ENCODE measurements at regions not wholly inside any gene's neighbourhood (a gene's known extent, or its start where the extent isn't known, plus 50 kb on each side); places are given as distances from the start of the nearest gene placed in this dataset.

GRCh38 chr14:80266930-80267329, 55.6 kb upstream of the DIO2 start:
- WGBS (ENCODE audit: insufficient coverage): 88% methylated on average over 3 of the region's 3 CpGs
- POLR2A ChIA-PET: no interaction called here

GRCh38 chr14:80264702-80265101, 53.4 kb upstream of the DIO2 start:
- no peak overlapping the region for H3K4me3 Mint-ChIP-seq
- Histone ChIP-seq H3K9ac (ENCODE audit: low read length) (no peak overlapping the region), H3K9me3 (ENCODE audit: control extremely low read depth in 1 of 3, control insufficient read depth in 2 of 3, insufficient read depth in 1 of 3, low read length in 2 of 3) (no peaks in the 10 kb centered on the region), H2AFZ (ENCODE audit: insufficient read depth, low read depth, low read length, poor library complexity, severe bottlenecking) (no peak overlapping the region), H3K27me3 (replicated peaks in 1 of 4; ENCODE audit: control extremely low read depth in 1 of 4, control insufficient read depth in 3 of 4, insufficient read depth in 4 of 4, low read length in 3 of 4) (no peaks in the 10 kb centered on the region), H4K20me1 (ENCODE audit: control insufficient read depth, insufficient read depth, low read length, poor library complexity, severe bottlenecking) (no peaks in the 10 kb centered on the region), H3K79me2 (ENCODE audit: control insufficient read depth, insufficient read depth, low read length) (no peaks in the 10 kb centered on the region), H3K4me3 (ENCODE audit: control extremely low read depth in 1 of 5, extremely low read depth in 1 of 5, insufficient read depth in 1 of 5, low read depth in 2 of 5, low read length in 4 of 5) (no peak overlapping the region), H3K36me3 (replicated peaks in 1 of 2; ENCODE audit: control extremely low read depth in 1 of 2, control insufficient read depth in 1 of 2, extremely low read depth in 1 of 2, insufficient read depth in 2 of 2, low read length in 1 of 2) (no peaks in the 10 kb centered on the region), H3K27ac (ENCODE audit: low read length in 2 of 2) (no peak overlapping the region), H3K4me2 (replicated peaks; ENCODE audit: low read depth, low read length, poor library complexity, severe bottlenecking) (no peak overlapping the region), H3K4me1 (ENCODE audit: control insufficient read depth in 2 of 2, insufficient read depth in 2 of 2, low read length in 2 of 2) (no peaks in the 10 kb centered on the region)
- no peaks in the 10 kb centered on the region for H3K9me3 Mint-ChIP-seq (ENCODE audit: insufficient read depth)
- no peaks in the 10 kb centered on the region for H3K4me1 Mint-ChIP-seq
- no peak overlapping the region for H3K27ac Mint-ChIP-seq
- TF ChIP-seq, protein P1, sequence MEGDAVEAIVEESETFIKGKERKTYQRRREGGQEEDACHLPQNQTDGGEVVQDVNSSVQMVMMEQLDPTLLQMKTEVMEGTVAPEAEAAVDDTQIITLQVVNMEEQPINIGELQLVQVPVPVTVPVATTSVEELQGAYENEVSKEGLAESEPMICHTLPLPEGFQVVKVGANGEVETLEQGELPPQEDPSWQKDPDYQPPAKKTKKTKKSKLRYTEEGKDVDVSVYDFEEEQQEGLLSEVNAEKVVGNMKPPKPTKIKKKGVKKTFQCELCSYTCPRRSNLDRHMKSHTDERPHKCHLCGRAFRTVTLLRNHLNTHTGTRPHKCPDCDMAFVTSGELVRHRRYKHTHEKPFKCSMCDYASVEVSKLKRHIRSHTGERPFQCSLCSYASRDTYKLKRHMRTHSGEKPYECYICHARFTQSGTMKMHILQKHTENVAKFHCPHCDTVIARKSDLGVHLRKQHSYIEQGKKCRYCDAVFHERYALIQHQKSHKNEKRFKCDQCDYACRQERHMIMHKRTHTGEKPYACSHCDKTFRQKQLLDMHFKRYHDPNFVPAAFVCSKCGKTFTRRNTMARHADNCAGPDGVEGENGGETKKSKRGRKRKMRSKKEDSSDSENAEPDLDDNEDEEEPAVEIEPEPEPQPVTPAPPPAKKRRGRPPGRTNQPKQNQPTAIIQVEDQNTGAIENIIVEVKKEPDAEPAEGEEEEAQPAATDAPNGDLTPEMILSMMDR (IDR thresholded peaks at IDR 0.05): no peak
- ATAC-seq (ENCODE audit: low read depth): no peak
- ChIA-PET POLR2A (no interaction called here), CTCF (no interaction called here)
- WGBS (ENCODE audit: insufficient coverage): no CpG with 5 or more reads among the region's 3 CpGs
- H3K27me3 Mint-ChIP-seq: no peaks in the 10 kb centered on the region
- intact Hi-C loops (cut with micrococcal nuclease): no loop called here
- DNase-seq: no peak

More at GRCh38 chr14:80266930-80267329, 55.6 kb upstream of the DIO2 start:
- Histone ChIP-seq H3K27me3 (replicated peaks in 1 of 4; ENCODE audit: control extremely low read depth in 1 of 4, control insufficient read depth in 3 of 4, insufficient read depth in 4 of 4, low read length in 3 of 4) (no peaks in the 10 kb centered on the region), H2AFZ (ENCODE audit: insufficient read depth, low read depth, low read length, poor library complexity, severe bottlenecking) (no peak overlapping the region), H3K4me1 (ENCODE audit: control insufficient read depth in 2 of 2, insufficient read depth in 2 of 2, low read length in 2 of 2) (no peaks in the 10 kb centered on the region), H3K79me2 (ENCODE audit: control insufficient read depth, insufficient read depth, low read length) (no peaks in the 10 kb centered on the region), H3K27ac (ENCODE audit: low read length in 2 of 2) (no peak overlapping the region), H3K9ac (ENCODE audit: low read length) (no peak overlapping the region), H4K20me1 (ENCODE audit: control insufficient read depth, insufficient read depth, low read length, poor library complexity, severe bottlenecking) (no peaks in the 10 kb centered on the region), H3K9me3 (ENCODE audit: control extremely low read depth in 1 of 3, control insufficient read depth in 2 of 3, insufficient read depth in 1 of 3, low read length in 2 of 3) (no peaks in the 10 kb centered on the region), H3K36me3 (replicated peaks in 1 of 2; ENCODE audit: control extremely low read depth in 1 of 2, control insufficient read depth in 1 of 2, extremely low read depth in 1 of 2, insufficient read depth in 2 of 2, low read length in 1 of 2) (no peaks in the 10 kb centered on the region), H3K4me2 (replicated peaks; ENCODE audit: low read depth, low read length, poor library complexity, severe bottlenecking) (no peak overlapping the region), H3K4me3 (ENCODE audit: control extremely low read depth in 1 of 5, extremely low read depth in 1 of 5, insufficient read depth in 1 of 5, low read depth in 2 of 5, low read length in 4 of 5) (no peak overlapping the region)
- ATAC-seq (ENCODE audit: low read depth): no peak
- H3K27me3 Mint-ChIP-seq: no peaks in the 10 kb centered on the region
- H3K4me1 Mint-ChIP-seq: no peaks in the 10 kb centered on the region
- no peak for TF ChIP-seq EZH2 (IDR thresholded peaks at IDR 0.05; ENCODE audit: borderline replicate concordance, insufficient read depth, low read depth, low read length, poor library complexity, severe bottlenecking)
- TF ChIP-seq, protein P1 (IDR thresholded peaks at IDR 0.05): no peak
- no peak overlapping the region for H3K27ac Mint-ChIP-seq
- no peaks in the 10 kb centered on the region for H3K9me3 Mint-ChIP-seq (ENCODE audit: insufficient read depth)
- intact Hi-C loops (cut with micrococcal nuclease): no loop called here
- DNase-seq: no peak
- CTCF ChIA-PET: no interaction called here
- no peak overlapping the region for H3K4me3 Mint-ChIP-seq
